GM12878 (cell line): ENCODE measurements at regions not wholly inside any gene's neighbourhood (a gene's known extent, or its start where the extent isn't known, plus 50 kb on each side); places are given as distances from the start of the nearest gene placed in this dataset.

Experiments
- ATAC-seq: fragments of 200-7000 bp; cut with Tn5 transposase; 3 replicates; pipeline ENCODE4 v1.9.1; 2020; ENCODE audit warnings: mild to moderate bottlenecking, moderate library complexity
- BruUV-seq: library from RNA; stranded (reverse); fragments of 400-500 nt; replicated peaks from 2 replicates; lab custom pipeline; 2021; lab: Mats Ljungman, UMichigan
- CTCF ChIA-PET: fragments of 300-600 bp; sonication (Branson Sonifier 250); formaldehyde crosslinking; extraction: SDS; loops from one replicate; lab custom pipeline; 2021; ENCODE audit warnings: inconsistent platforms; lab: Yijun Ruan, JAX
- POLR2A ChIA-PET: fragments of 350-600 bp; formaldehyde crosslinking; extraction: SDS; loops from one replicate; lab custom pipeline; 2021; ENCODE audit warnings: inconsistent platforms; lab: Charles Lee
- RAD21 ChIA-PET: fragments of 300-600 bp; sonication (Branson Sonifier 250); formaldehyde crosslinking; loops from one replicate; lab custom pipeline; 2023; ENCODE audit warnings: antibody characterized with exemption; ENCODE audit not compliant: unreplicated experiment; lab: Charles Lee
- SMC1A ChIA-PET: fragments of 300-600 bp; sonication (Branson Sonifier 250); formaldehyde crosslinking; loops from one replicate; lab custom pipeline; 2023; ENCODE audit not compliant: unreplicated experiment, uncharacterized antibody; lab: Charles Lee
- DNase-seq: peaks from one replicate; pipeline ENCODE4 v3.0.0-alpha.2; 2011; ENCODE audit warnings: low read depth, low spot score
- FAIRE-seq: peaks from 3 replicates; lab custom pipeline; 2011; peaks lifted over from hg19 to GRCh38; lab: Jason Lieb, UNC
- H2AFZ ChIP-seq: 2 replicates; pipeline ENCODE4 v1.6.0; 2011; ENCODE audit warnings: low read depth, low read length, control low read depth; ENCODE audit not compliant: control insufficient read depth
- H3K27ac ChIP-seq: 2 replicates; pipeline ENCODE4 v1.5.1; 2011; ENCODE audit warnings: control low read depth; ENCODE audit not compliant: control insufficient read depth, insufficient read depth
- H3K27me3 ChIP-seq, 2 experiments: replicated peaks in 1 of 2; 2 replicates each; pipeline versions ENCODE4 v1.6.0 to v1.6.1; 2011; ENCODE audit warnings: low read length in 1 of 2; ENCODE audit not compliant: control insufficient read depth in 2 of 2, insufficient read depth in 2 of 2
- H3K36me3 ChIP-seq, 2 experiments: 2 replicates each; pipeline ENCODE4 v1.5.1; 2011; ENCODE audit warnings: low read length in 1 of 2; ENCODE audit not compliant: control insufficient read depth in 2 of 2, insufficient read depth in 2 of 2
- H3K4me1 ChIP-seq: 2 replicates; pipeline ENCODE4 v1.6.1; 2011; ENCODE audit warnings: mild to moderate bottlenecking, low read length, moderate library complexity, mixed read lengths; ENCODE audit not compliant: control insufficient read depth, insufficient read depth
- H3K4me2 ChIP-seq: 2 replicates; pipeline ENCODE4 v1.6.0; 2011; ENCODE audit warnings: control low read depth; ENCODE audit not compliant: control insufficient read depth, insufficient read depth
- H3K4me3 ChIP-seq: fragments of 200-600 bp; sonication (generic); 2 replicates; pipeline ENCODE4 v1.5.1; 2016
- H3K79me2 ChIP-seq: 2 replicates; pipeline ENCODE4 v1.6.0; 2011; ENCODE audit warnings: low read length; ENCODE audit not compliant: control insufficient read depth, insufficient read depth
- H3K9ac ChIP-seq: 2 replicates; pipeline ENCODE4 v1.8.0; 2011; ENCODE audit warnings: low read length, control low read depth, mixed read lengths; ENCODE audit not compliant: control insufficient read depth, insufficient read depth
- H3K9me3 ChIP-seq: replicated peaks from 3 replicates; pipeline ENCODE4 v1.5.1; 2011; ENCODE audit warnings: mild to moderate bottlenecking, low read length; ENCODE audit not compliant: control insufficient read depth, insufficient read depth
- H4K20me1 ChIP-seq: 2 replicates; pipeline ENCODE4 v1.6.0; 2011; ENCODE audit not compliant: control insufficient read depth, insufficient read depth
- PKNOX1 ChIP-seq: fragments of 450-650 bp; IDR thresholded peaks from 2 replicates; pipeline ENCODE4 v1.6.1; 2016; ENCODE audit warnings: mild to moderate bottlenecking
- PRDM15 ChIP-seq: fragments of 450-650 bp; formaldehyde crosslinking; IDR thresholded peaks from 2 replicates; pipeline ENCODE4 v1.4.0; 2020; ENCODE audit warnings: mild to moderate bottlenecking, moderate library complexity
- RAD51 ChIP-seq: fragments of 450-650 bp; IDR thresholded peaks from 2 replicates; pipeline ENCODE4 v1.6.1; 2016; ENCODE audit warnings: moderate library complexity, mild to moderate bottlenecking, inconsistent platforms
- SMAD5 ChIP-seq: IDR thresholded peaks from 2 replicates; pipeline ENCODE4 v1.6.1; 2016; ENCODE audit warnings: antibody characterized with exemption, low read depth
- WGBS: methylation state at CpG from one replicate; pipeline ENCODE4 v1.1.6; 2016; ENCODE audit warnings: low lambda C conversion rate; ENCODE audit not compliant: insufficient replicate concordance, insufficient coverage; ENCODE audit errors: missing lambda C conversion rate; 5-methylcytosine and 5-hydroxymethylcytosine counted together
- in situ Hi-C: fragments of 300-500 bp; cut with MboI; formaldehyde crosslinking; loops from 9 replicates; pipeline ENCODE4 v1.14.3; 2018; ENCODE audit warnings: mixed read lengths
- intact Hi-C: fragments of 100-400 bp; cut with micrococcal nuclease; formaldehyde crosslinking; loops from one replicate; pipeline ENCODE4 v1.14.2; 2022; ENCODE audit not compliant: unreplicated experiment

- TF ChIP-seq PRDM15 (no peak), RAD51 (no peak), PKNOX1 (no peak)
Measured at GRCh38 chr18:8936619-8937018, 165.9 kb upstream of the NDUFV2 start (continued).

GRCh38 chr18:8937160-8938094 is 165.1 kb upstream of the NDUFV2 start:
- H3K27ac ChIP-seq, result no peak overlapping the region
- ChIA-PET CTCF (no interaction called here), RAD21 (no interaction called here), SMC1A (no interaction called here), POLR2A (no interaction called here)
- no peaks in the 10 kb centered on the region for H3K4me1 ChIP-seq
- DNase-seq, result no peak
- intact Hi-C loops, result no loop called here
- ATAC-seq, result no peak
- no peaks in the 10 kb centered on the region for H3K36me3 ChIP-seq
- in situ Hi-C loops, result loop anchor here (25.0 kb wide), 1 partner anchor 2000 kb away; no protein-coding TSS in a partner anchor
- no peak overlapping the region for H3K4me3 ChIP-seq
- H2AFZ ChIP-seq, result no peak overlapping the region
- no peaks in the 10 kb centered on the region for H4K20me1 ChIP-seq
- no TSS peak for BruUV-seq
- no peaks in the 10 kb centered on the region for H3K27me3 ChIP-seq
- no peak for TF ChIP-seq SMAD5
- TF ChIP-seq, all 136 proteins: peak for 0
- 31% methylated on average over 9 of the region's 9 CpGs for WGBS
- FAIRE-seq, result no peak
- H3K4me2 ChIP-seq, result no peak overlapping the region
- H3K9me3 ChIP-seq, result no peaks in the 10 kb centered on the region
- no peaks in the 10 kb centered on the region for H3K79me2 ChIP-seq
- no peak overlapping the region for H3K9ac ChIP-seq
